ENCODE measurements at regions not wholly inside any gene's neighbourhood (a gene's known extent, or its start where the extent isn't known, plus 50 kb on each side); places are given as distances from the start of the nearest gene placed in this dataset.

GRCh38 chr4:1477045-1477840, 71.0 kb upstream of the NKX1-1 start:
- no peak overlapping the region for H3K27ac ChIP-seq
- no peak for TF ChIP-seq CTCF (IDR thresholded peaks at IDR 0.05; ENCODE audit: low read depth, low read length)
- H3K9me3 ChIP-seq (ENCODE audit: low read depth) = no peaks in the 10 kb centered on the region
- no peak for DNase-seq (ENCODE audit: low read depth in 1 of 2, low spot score in 1 of 2)
- H3K27me3 ChIP-seq = peaks cover 28% of the 10 kb centered on the region
- no peaks in the 10 kb centered on the region for H3K36me3 ChIP-seq
- H3K4me3 ChIP-seq = no peak overlapping the region
- H3K4me1 ChIP-seq (ENCODE audit: low read depth) = no peaks in the 10 kb centered on the region

- Histone ChIP-seq H3K27ac (no peak overlapping the region), H3K36me3 (no peaks in the 10 kb centered on the region), H3K4me1 (ENCODE audit: low read depth) (no peaks in the 10 kb centered on the region), H3K9me3 (ENCODE audit: low read depth) (no peaks in the 10 kb centered on the region), H3K4me3 (no peak overlapping the region), H3K27me3 (peaks cover 39% of the 10 kb centered on the region)
- no peak for TF ChIP-seq CTCF (IDR thresholded peaks at IDR 0.05; ENCODE audit: low read depth, low read length)
- DNase-seq (ENCODE audit: low read depth in 1 of 2, low spot score in 1 of 2) = no peak
Observed at GRCh38 chr4:1476140-1476513, 69.9 kb upstream of the NKX1-1 start.

- peaks cover 44% of the 10 kb centered on the region for H3K27me3 ChIP-seq
- no peak for DNase-seq (ENCODE audit: low read depth in 1 of 2, low spot score in 1 of 2)
- no peak for TF ChIP-seq CTCF (IDR thresholded peaks at IDR 0.05; ENCODE audit: low read depth, low read length)
- no peaks in the 10 kb centered on the region for H3K36me3 ChIP-seq
- H3K27ac ChIP-seq = no peak overlapping the region
- H3K4me1 ChIP-seq (ENCODE audit: low read depth) = no peaks in the 10 kb centered on the region
- no peaks in the 10 kb centered on the region for H3K9me3 ChIP-seq (ENCODE audit: low read depth)
- H3K4me3 ChIP-seq = no peak overlapping the region
Observed at GRCh38 chr4:1475277-1476139, 69.3 kb upstream of the NKX1-1 start.

GRCh38 chr4:1474126-1475090, 68.2 kb upstream of the NKX1-1 start:
- DNase-seq (ENCODE audit: low read depth in 1 of 2, low spot score in 1 of 2) = no peak
- no peaks in the 10 kb centered on the region for H3K9me3 ChIP-seq (ENCODE audit: low read depth)

More at GRCh38 chr4:1474126-1475090, 68.2 kb upstream of the NKX1-1 start:
- no peak for TF ChIP-seq CTCF (IDR thresholded peaks at IDR 0.05; ENCODE audit: low read depth, low read length)
- H3K27ac ChIP-seq = no peak overlapping the region
- H3K27me3 ChIP-seq = peaks cover 44% of the 10 kb centered on the region
- H3K4me3 ChIP-seq = no peak overlapping the region
- H3K36me3 ChIP-seq = no peaks in the 10 kb centered on the region
- H3K4me1 ChIP-seq (ENCODE audit: low read depth) = no peaks in the 10 kb centered on the region

All from cardiac muscle cell (in vitro differentiated cells and primary cell).